GM12873 (cell line): ENCODE measurements at regions not wholly inside any gene's neighbourhood (a gene's known extent, or its start where the extent isn't known, plus 50 kb on each side); places are given as distances from the start of the nearest gene placed in this dataset.

Experiments used
- TF ChIP-seq, protein P1 (sequence below): IDR thresholded peaks from 2 replicates; pipeline ENCODE4 v1.5.1; 2012; ENCODE audit warnings: low read depth, mild to moderate bottlenecking, moderate library complexity, low read length, control low read depth; ENCODE audit not compliant: insufficient read depth; ENCODE audit errors: missing control alignments

GRCh38 chr1:67482733-67483482, 52.7 kb upstream of the SERBP1 start:
- TF ChIP-seq, protein P1, sequence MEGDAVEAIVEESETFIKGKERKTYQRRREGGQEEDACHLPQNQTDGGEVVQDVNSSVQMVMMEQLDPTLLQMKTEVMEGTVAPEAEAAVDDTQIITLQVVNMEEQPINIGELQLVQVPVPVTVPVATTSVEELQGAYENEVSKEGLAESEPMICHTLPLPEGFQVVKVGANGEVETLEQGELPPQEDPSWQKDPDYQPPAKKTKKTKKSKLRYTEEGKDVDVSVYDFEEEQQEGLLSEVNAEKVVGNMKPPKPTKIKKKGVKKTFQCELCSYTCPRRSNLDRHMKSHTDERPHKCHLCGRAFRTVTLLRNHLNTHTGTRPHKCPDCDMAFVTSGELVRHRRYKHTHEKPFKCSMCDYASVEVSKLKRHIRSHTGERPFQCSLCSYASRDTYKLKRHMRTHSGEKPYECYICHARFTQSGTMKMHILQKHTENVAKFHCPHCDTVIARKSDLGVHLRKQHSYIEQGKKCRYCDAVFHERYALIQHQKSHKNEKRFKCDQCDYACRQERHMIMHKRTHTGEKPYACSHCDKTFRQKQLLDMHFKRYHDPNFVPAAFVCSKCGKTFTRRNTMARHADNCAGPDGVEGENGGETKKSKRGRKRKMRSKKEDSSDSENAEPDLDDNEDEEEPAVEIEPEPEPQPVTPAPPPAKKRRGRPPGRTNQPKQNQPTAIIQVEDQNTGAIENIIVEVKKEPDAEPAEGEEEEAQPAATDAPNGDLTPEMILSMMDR, result no peak

DNA sequence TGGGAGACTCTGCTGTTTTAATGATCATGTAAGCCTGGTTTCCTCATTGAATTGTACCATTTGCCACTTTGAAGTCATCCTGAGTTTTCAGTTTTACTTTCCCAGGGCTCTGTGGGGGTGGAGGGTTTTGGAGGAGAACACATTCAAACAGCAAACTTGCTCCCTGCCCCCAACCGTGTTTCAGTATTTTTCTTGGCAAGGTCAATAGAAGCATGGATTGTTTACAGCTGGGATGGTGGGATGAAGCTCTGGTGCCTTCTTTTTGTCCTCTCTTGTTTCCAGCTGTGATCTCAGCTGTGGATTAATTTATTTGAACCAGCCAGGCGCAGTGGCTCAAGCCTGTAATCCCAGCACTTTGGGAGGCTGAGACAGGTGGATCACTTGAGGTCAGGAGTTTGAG, 54.3 kb upstream of the SERBP1 start:
- TF ChIP-seq, protein P1, result no peak

DNA sequence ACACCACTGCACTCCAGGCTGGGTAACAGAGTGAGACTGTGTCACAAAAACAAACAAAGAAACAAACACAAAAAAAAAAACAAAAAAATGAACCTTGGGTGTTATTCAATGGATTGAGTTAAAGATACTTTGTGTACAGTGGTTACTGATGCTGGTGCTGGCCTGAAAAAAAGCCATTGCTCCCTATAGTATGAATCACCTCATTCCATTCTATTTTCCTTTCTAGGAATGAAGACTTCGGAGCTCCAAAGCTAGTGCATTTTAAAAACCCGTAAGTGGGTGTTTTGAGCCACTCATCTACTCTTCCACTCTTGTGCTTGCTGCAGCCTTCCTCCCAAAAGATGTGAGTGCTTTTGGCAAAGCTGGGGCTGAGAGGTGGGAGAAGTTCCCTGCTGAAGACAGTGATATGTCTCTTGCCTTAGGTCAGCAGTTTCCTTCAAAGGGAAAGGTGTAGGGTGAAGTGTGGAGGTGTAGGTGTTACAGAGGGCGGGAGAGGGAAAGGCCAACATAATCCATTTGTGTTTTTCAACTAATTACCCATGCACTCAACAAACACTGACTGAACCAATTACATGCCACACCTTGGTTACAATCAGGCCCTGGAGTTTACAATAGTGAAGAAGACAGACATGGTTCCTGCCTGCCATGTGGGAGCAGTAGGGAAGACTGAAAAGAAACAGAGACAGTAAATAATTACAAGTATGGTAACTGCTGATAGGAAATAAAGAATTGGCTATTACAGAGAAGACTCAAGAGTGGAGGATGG, 55.0 kb upstream of the SERBP1 start:
- TF ChIP-seq, protein P1, result no peak

GRCh38 chr1:67489643-67490042, 59.4 kb upstream of the SERBP1 start:
- TF ChIP-seq, protein P1, result peak; percentile 44

DNA sequence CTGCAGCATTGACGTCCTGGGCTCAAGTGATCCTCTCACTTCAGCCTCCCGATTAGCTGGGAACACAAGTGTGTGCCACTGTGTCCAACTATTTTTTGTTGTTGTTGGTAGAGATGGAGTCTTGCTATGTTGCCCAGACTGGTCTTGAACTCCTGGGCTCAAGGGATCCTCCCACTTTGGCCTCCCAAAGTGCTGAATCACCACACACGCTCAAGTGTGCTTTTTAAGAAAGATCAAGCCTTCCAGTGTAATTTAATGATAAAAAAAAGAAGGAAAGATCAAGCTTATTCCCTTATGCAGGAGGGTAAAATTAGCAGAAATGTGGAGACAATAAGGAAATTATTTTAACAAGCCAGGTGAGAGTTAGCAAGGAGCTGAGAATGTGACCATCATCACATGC, 61.1 kb upstream of the SERBP1 start:
- TF ChIP-seq, protein P1, result no peak

DNA sequence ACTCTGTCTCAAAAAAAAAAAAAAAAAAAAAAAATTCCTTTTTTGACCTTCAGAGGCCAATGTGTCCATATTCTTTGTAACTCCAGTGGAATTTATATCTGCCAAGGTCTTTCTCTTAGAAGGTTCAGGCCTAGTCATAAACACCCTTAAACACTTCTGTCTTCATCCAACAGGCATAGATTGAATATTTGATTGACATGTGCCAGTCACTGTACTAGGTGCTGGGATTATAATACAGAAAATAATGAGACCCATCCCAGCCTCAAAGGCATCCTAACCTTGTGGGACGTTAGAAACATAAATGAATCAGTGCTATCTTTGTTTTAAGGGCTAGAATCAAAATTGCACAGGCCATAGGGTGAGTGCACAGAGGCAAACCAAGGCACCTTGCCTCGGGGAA, 62.9 kb upstream of the SERBP1 start:
- TF ChIP-seq, protein P1, result no peak

DNA sequence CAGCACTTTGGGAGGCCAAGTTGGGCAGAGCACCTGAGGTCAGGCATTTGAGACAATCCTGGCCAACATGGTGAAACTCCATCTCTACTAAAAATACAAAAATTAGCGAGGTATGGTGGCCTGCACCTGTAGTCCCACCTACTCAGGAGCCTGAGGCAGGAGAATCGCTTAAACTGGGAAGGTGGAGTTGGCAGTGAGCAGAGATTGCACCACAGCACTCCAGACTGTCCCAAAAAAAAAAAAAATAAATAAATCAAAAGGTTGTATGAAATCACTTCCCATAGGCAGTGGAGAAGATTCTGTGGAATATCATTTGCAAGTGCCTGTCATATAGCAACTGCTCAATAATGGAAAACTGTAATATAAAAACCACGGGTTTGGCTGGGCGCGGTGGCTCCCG, 65.1 kb upstream of the SERBP1 start:
- TF ChIP-seq, protein P1, result no peak
